Neural cell (in vitro differentiated cells): ENCODE measurements at regions not wholly inside any gene's neighbourhood (a gene's known extent, or its start where the extent isn't known, plus 50 kb on each side); places are given as distances from the start of the nearest gene placed in this dataset.

Experiments
- H2AFZ ChIP-seq: fragments of 200-600, 300-800 bp; sonication (generic), shearing (Covaris generic); 2 replicates; pipeline ENCODE4 v1.6.0; 2014; ENCODE audit warnings: low read depth, mild to moderate bottlenecking, antibody characterized with exemption, low read length, moderate library complexity
- H3F3A ChIP-seq: fragments of 200-600 bp; shearing (Covaris generic); 2 replicates; pipeline ENCODE4 v1.6.1; 2016; ENCODE audit warnings: mild to moderate bottlenecking, moderate library complexity, mixed read lengths, antibody characterized with exemption, low read length; ENCODE audit not compliant: insufficient read depth, poor library complexity, severe bottlenecking
- H3K27ac ChIP-seq: fragments of 200-600, 300-800 bp; sonication (generic), shearing (Covaris generic); 2 replicates; pipeline ENCODE4 v1.5.1; 2014; ENCODE audit warnings: mild to moderate bottlenecking, low read length, moderate library complexity
- H3K27me3 ChIP-seq: fragments of 300-800, 200-600 bp; sonication (generic), shearing (Covaris generic); 2 replicates; pipeline ENCODE4 v1.6.0; 2014; ENCODE audit warnings: mild to moderate bottlenecking, low read depth, low read length, moderate library complexity; ENCODE audit not compliant: insufficient read depth
- H3K36me3 ChIP-seq: fragments of 300-800, 200-600 bp; sonication (generic), shearing (Covaris generic); 2 replicates; pipeline ENCODE4 v1.5.1; 2014; ENCODE audit warnings: mild to moderate bottlenecking, antibody characterized with exemption, low read length, moderate library complexity; ENCODE audit not compliant: insufficient read depth
- H3K4me2 ChIP-seq: fragments of 300-800, 200-600 bp; sonication (generic), shearing (Covaris generic); 2 replicates; pipeline ENCODE4 v1.6.0; 2014; ENCODE audit warnings: mild to moderate bottlenecking, low read length
- H3K4me3 ChIP-seq: fragments of 300-800, 200-600 bp; sonication (generic), shearing (Covaris generic); 2 replicates; pipeline ENCODE4 v1.5.1; 2014; ENCODE audit warnings: mild to moderate bottlenecking, low read length, moderate library complexity
- H3K79me2 ChIP-seq: fragments of 200-600 bp; shearing (Covaris generic); replicated peaks from 2 replicates; pipeline ENCODE4 v1.6.0; 2014; ENCODE audit warnings: mild to moderate bottlenecking, low read length, moderate library complexity; ENCODE audit not compliant: insufficient read depth
- H3K9ac ChIP-seq: fragments of 300-800, 200-600 bp; sonication (generic), shearing (Covaris generic); 2 replicates; pipeline ENCODE4 v1.6.1; 2016; ENCODE audit warnings: mild to moderate bottlenecking, low read length, mixed read lengths
- H3K9me2 ChIP-seq: fragments of 200-600 bp; shearing (Covaris generic); 2 replicates; pipeline ENCODE4 v1.6.1; 2016; ENCODE audit warnings: mild to moderate bottlenecking, low read length, mixed read lengths; ENCODE audit not compliant: insufficient read depth
- H3K9me3 ChIP-seq: fragments of 200-600, 300-800 bp; sonication (generic), shearing (Covaris generic); 2 replicates; pipeline ENCODE4 v1.6.1; 2016; ENCODE audit warnings: mild to moderate bottlenecking, mixed run types, low read length, moderate library complexity, mixed read lengths
- H4K20me1 ChIP-seq: fragments of 200-600 bp; shearing (Covaris generic); 2 replicates; pipeline ENCODE4 v1.6.1; 2016; ENCODE audit warnings: mild to moderate bottlenecking, mixed run types; ENCODE audit not compliant: insufficient read depth
- CTCF ChIP-seq: fragments of 450-650 bp; IDR thresholded peaks from 2 replicates; pipeline ENCODE4 v1.5.1; 2014; ENCODE audit warnings: antibody characterized with exemption, mild to moderate bottlenecking, moderate library complexity; ENCODE audit not compliant: poor library complexity, severe bottlenecking
- EP300 ChIP-seq: fragments of 450-650 bp; conservative IDR thresholded peaks from 2 replicates; pipeline ENCODE4 v1.6.1; 2014; ENCODE audit warnings: antibody characterized with exemption, mild to moderate bottlenecking, moderate library complexity; ENCODE audit not compliant: poor library complexity, severe bottlenecking
- EZH2 ChIP-seq: fragments of 200-600, 300-800 bp; shearing (Covaris generic), sonication (generic); IDR thresholded peaks from 2 replicates; pipeline ENCODE4 v1.6.1; 2014; ENCODE audit warnings: antibody characterized with exemption, low read length, borderline replicate concordance, mild to moderate bottlenecking; ENCODE audit not compliant: insufficient read depth, poor library complexity, severe bottlenecking
- MXI1 ChIP-seq: fragments of 450-650 bp; conservative IDR thresholded peaks from 2 replicates; pipeline ENCODE4 v1.6.1; 2014; ENCODE audit warnings: antibody characterized with exemption, mild to moderate bottlenecking; ENCODE audit not compliant: poor library complexity, severe bottlenecking
- POLR2AphosphoS5 ChIP-seq: IDR thresholded peaks from 2 replicates; pipeline ENCODE4 v1.6.1; 2012
- RAD21 ChIP-seq: fragments of 450-650 bp; conservative IDR thresholded peaks from 2 replicates; pipeline ENCODE4 v1.6.1; 2014; ENCODE audit warnings: antibody characterized with exemption, mild to moderate bottlenecking, moderate library complexity
- SMC3 ChIP-seq: fragments of 450-650 bp; conservative IDR thresholded peaks from 2 replicates; pipeline ENCODE4 v1.6.1; 2014; ENCODE audit warnings: antibody characterized with exemption, mild to moderate bottlenecking, moderate library complexity; ENCODE audit not compliant: poor library complexity
- TAF1 ChIP-seq: IDR thresholded peaks from 2 replicates; pipeline ENCODE4 v1.6.1; 2012; ENCODE audit warnings: low read depth
- TF ChIP-seq, protein P1 (sequence below): IDR thresholded peaks from 2 replicates; pipeline ENCODE4 v1.6.1; 2012; ENCODE audit warnings: borderline replicate concordance

DNA sequence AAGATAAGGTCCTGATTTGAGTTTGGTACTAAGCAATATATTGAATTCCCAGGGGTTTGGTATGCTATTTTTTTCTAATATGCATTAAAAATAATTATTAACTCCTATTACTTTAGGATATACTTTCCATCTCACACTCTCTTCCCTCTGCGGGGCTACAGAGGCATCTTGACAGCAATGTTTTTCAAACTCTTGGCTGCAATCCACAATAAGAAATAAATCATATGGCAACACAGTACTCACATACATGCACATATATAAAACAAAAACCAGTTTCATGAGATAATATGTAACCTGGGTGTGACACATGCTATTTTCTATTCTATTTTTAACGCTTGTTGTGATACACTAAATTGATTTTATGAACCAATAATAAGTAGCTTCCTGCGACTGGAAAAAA lies 189.5 kb downstream of the UNC5CL start:
- Histone ChIP-seq H3F3A (no peaks in the 10 kb centered on the region), H3K27me3 (no peaks in the 10 kb centered on the region), H4K20me1 (no peaks in the 10 kb centered on the region), H3K9me2 (no peaks in the 10 kb centered on the region), H3K27ac (no peak overlapping the region), H3K4me2 (no peak overlapping the region), H3K4me3 (no peak overlapping the region), H3K36me3 (no peaks in the 10 kb centered on the region), H3K9ac (no peak overlapping the region), H3K79me2 (no peaks in the 10 kb centered on the region), H3K9me3 (no peaks in the 10 kb centered on the region), H2AFZ (no peak overlapping the region)
- no peak for TF ChIP-seq EZH2
- TF ChIP-seq, protein P1, sequence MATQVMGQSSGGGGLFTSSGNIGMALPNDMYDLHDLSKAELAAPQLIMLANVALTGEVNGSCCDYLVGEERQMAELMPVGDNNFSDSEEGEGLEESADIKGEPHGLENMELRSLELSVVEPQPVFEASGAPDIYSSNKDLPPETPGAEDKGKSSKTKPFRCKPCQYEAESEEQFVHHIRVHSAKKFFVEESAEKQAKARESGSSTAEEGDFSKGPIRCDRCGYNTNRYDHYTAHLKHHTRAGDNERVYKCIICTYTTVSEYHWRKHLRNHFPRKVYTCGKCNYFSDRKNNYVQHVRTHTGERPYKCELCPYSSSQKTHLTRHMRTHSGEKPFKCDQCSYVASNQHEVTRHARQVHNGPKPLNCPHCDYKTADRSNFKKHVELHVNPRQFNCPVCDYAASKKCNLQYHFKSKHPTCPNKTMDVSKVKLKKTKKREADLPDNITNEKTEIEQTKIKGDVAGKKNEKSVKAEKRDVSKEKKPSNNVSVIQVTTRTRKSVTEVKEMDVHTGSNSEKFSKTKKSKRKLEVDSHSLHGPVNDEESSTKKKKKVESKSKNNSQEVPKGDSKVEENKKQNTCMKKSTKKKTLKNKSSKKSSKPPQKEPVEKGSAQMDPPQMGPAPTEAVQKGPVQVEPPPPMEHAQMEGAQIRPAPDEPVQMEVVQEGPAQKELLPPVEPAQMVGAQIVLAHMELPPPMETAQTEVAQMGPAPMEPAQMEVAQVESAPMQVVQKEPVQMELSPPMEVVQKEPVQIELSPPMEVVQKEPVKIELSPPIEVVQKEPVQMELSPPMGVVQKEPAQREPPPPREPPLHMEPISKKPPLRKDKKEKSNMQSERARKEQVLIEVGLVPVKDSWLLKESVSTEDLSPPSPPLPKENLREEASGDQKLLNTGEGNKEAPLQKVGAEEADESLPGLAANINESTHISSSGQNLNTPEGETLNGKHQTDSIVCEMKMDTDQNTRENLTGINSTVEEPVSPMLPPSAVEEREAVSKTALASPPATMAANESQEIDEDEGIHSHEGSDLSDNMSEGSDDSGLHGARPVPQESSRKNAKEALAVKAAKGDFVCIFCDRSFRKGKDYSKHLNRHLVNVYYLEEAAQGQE = no peak
- no peak for TF ChIP-seq CTCF
- no peak for TF ChIP-seq SMC3
- TF ChIP-seq EP300 = no peak
- no peak for TF ChIP-seq POLR2AphosphoS5
- no peak for TF ChIP-seq RAD21
- no peak for TF ChIP-seq TAF1
- no peak for TF ChIP-seq MXI1

DNA sequence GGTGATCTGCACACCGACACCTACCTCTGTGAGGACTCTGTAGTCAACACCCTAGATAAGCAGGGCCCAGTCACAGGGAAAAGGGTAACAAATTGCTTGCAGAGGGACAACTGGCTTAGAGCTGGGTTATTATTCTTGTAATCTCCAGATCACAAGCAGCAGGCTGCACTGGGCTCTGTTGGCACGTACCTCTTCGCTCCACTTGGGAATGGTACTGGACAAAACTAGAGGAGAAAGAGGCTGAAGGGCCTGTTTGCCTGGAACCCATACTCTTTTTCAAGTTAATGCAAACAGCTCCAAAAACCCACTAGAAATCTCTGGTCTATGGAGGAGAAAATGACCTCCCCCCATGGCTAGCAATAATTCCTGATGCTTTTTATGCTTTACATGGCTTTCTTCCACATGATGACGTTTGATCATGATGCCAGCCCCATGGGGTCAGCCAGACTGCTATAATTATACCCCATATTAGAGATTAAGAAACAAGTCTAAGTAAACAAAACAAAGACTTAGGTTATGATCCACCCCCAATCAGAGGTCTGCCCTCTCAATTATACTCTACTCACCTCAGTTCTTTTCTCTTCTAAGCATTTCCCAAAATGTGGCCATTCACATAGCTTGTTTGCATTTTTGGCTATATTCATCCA lies 190.0 kb downstream of the UNC5CL start:
- TF ChIP-seq MXI1 (no peak), SMC3 (no peak), RAD21 (no peak), TAF1 (no peak), POLR2AphosphoS5 (no peak), EZH2 (no peak), CTCF (no peak), EP300 (no peak)
- TF ChIP-seq, protein P1 = no peak
- H3K4me2 ChIP-seq = no peak overlapping the region
- H3K4me3 ChIP-seq = no peak overlapping the region
- no peaks in the 10 kb centered on the region for H3K27me3 ChIP-seq
- no peak overlapping the region for H2AFZ ChIP-seq
- H3F3A ChIP-seq = no peaks in the 10 kb centered on the region
- H3K36me3 ChIP-seq = no peaks in the 10 kb centered on the region
- H4K20me1 ChIP-seq = no peaks in the 10 kb centered on the region
- no peaks in the 10 kb centered on the region for H3K9me2 ChIP-seq
- no peaks in the 10 kb centered on the region for H3K79me2 ChIP-seq
- no peak overlapping the region for H3K27ac ChIP-seq
- no peaks in the 10 kb centered on the region for H3K9me3 ChIP-seq
- no peak overlapping the region for H3K9ac ChIP-seq
